ENCODE measurements at regions not wholly inside any gene's neighbourhood (a gene's known extent, or its start where the extent isn't known, plus 50 kb on each side); places are given as distances from the start of the nearest gene placed in this dataset.

DNA sequence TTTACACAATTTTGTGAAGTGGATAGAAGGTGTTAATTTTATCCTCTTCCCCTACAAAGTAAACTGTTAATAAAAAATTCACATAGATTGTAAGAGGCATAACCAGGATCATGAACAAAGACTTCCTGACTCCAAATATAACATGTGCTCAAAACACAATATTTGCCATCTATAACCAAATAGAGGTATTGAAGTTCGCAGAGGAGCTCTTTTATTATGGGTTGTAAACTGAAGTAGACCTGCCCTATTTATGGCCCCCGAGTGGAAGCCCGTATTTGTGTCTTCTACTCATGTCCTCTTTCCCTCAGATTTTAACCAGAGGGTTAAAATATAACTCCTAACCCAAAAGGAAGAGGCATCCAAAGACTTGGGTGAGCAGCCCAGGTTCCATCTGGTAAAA, 285.6 kb upstream of the COL8A1 start:
- Histone ChIP-seq H3K79me2 (ENCODE audit: insufficient read depth, low read length) (no peaks in the 10 kb centered on the region), H3F3A (ENCODE audit: low read depth) (no peaks in the 10 kb centered on the region), H3K9ac (ENCODE audit: low read depth, low read length, poor library complexity, severe bottlenecking) (no peak overlapping the region), H3K36me3 (ENCODE audit: insufficient read depth, low read length) (no peaks in the 10 kb centered on the region), H3K27me3 (ENCODE audit: insufficient read depth, low read length, poor library complexity, severe bottlenecking) (no peaks in the 10 kb centered on the region), H3K4me2 (ENCODE audit: low read depth, low read length, poor library complexity, severe bottlenecking) (no peak overlapping the region), H3K4me3 (ENCODE audit: low read length, poor library complexity, severe bottlenecking) (no peak overlapping the region), H3K9me3 (ENCODE audit: insufficient read depth, low read depth, low read length) (no peaks in the 10 kb centered on the region), H3K4me1 (ENCODE audit: insufficient read depth, low read length, poor library complexity, severe bottlenecking) (no peaks in the 10 kb centered on the region), H4K20me1 (ENCODE audit: insufficient read depth, low read length, poor library complexity, severe bottlenecking) (no peaks in the 10 kb centered on the region), H2AFZ (ENCODE audit: low read length) (no peak overlapping the region), H3K9me2 (replicated peaks; ENCODE audit: low read depth, low read length) (no peaks in the 10 kb centered on the region)
- TF ChIP-seq EZH2phosphoT487 (IDR thresholded peaks at IDR 0.05; ENCODE audit: borderline replicate concordance), result no peak
- TF ChIP-seq, protein P1, sequence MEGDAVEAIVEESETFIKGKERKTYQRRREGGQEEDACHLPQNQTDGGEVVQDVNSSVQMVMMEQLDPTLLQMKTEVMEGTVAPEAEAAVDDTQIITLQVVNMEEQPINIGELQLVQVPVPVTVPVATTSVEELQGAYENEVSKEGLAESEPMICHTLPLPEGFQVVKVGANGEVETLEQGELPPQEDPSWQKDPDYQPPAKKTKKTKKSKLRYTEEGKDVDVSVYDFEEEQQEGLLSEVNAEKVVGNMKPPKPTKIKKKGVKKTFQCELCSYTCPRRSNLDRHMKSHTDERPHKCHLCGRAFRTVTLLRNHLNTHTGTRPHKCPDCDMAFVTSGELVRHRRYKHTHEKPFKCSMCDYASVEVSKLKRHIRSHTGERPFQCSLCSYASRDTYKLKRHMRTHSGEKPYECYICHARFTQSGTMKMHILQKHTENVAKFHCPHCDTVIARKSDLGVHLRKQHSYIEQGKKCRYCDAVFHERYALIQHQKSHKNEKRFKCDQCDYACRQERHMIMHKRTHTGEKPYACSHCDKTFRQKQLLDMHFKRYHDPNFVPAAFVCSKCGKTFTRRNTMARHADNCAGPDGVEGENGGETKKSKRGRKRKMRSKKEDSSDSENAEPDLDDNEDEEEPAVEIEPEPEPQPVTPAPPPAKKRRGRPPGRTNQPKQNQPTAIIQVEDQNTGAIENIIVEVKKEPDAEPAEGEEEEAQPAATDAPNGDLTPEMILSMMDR (conservative IDR thresholded peaks at IDR 0.05; ENCODE audit: low read length), result no peak

DNA sequence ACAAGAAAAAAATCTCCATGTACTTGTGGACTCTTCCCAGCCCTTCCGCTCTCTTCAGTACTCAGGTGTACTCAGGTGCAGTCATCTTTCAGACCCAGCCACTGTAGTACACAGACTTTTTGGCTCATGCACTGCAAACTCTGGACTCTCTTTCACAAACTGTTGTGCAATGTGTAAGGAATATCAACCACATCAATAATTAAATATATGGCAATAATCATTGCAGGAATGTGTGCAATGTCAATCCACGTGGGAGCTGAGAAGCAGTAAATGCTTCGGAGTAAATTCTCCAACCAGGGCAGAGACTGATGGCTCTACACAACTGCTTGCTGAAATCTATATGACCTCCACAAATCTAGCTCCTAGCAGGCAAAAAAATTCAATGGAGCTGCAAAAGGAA, 287.3 kb upstream of the COL8A1 start:
- H3F3A ChIP-seq (ENCODE audit: low read depth), result no peaks in the 10 kb centered on the region
- H3K4me3 ChIP-seq (ENCODE audit: low read length, poor library complexity, severe bottlenecking), result no peak overlapping the region
- no peaks in the 10 kb centered on the region for H3K9me2 ChIP-seq (replicated peaks; ENCODE audit: low read depth, low read length)
- no peaks in the 10 kb centered on the region for H3K36me3 ChIP-seq (ENCODE audit: insufficient read depth, low read length)
- TF ChIP-seq, protein P1 (conservative IDR thresholded peaks at IDR 0.05; ENCODE audit: low read length), result no peak
- no peak for TF ChIP-seq EZH2phosphoT487 (IDR thresholded peaks at IDR 0.05; ENCODE audit: borderline replicate concordance)
- H3K79me2 ChIP-seq (ENCODE audit: insufficient read depth, low read length), result no peaks in the 10 kb centered on the region
- H2AFZ ChIP-seq (ENCODE audit: low read length), result no peak overlapping the region
- H4K20me1 ChIP-seq (ENCODE audit: insufficient read depth, low read length, poor library complexity, severe bottlenecking), result no peaks in the 10 kb centered on the region
- no peaks in the 10 kb centered on the region for H3K9me3 ChIP-seq (ENCODE audit: insufficient read depth, low read depth, low read length)
- no peak overlapping the region for H3K4me2 ChIP-seq (ENCODE audit: low read depth, low read length, poor library complexity, severe bottlenecking)
- no peaks in the 10 kb centered on the region for H3K27me3 ChIP-seq (ENCODE audit: insufficient read depth, low read length, poor library complexity, severe bottlenecking)
- H3K4me1 ChIP-seq (ENCODE audit: insufficient read depth, low read length, poor library complexity, severe bottlenecking), result no peaks in the 10 kb centered on the region
- no peak overlapping the region for H3K9ac ChIP-seq (ENCODE audit: low read depth, low read length, poor library complexity, severe bottlenecking)

DNA sequence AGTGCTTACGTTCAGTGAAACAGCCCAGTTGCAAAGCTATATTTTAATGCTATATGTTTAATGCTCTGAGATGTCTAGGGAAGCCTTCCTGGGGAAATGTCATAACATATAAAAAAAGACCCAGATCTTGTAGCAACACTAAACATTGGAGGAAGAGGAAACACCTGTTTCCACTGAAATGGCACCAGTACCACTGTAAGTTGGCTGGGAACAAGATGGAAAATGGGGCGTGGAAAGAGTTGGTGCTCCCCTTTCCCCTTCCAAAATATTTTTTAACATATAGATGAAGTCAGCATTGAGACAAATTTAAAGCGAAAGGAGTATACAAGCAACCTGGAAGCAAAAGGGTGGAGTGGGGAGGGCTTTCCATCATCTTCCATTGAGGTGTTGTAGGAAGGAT, 289.9 kb upstream of the COL8A1 start:
- no peak for TF ChIP-seq EZH2phosphoT487 (IDR thresholded peaks at IDR 0.05; ENCODE audit: borderline replicate concordance)
- TF ChIP-seq, protein P1 (conservative IDR thresholded peaks at IDR 0.05; ENCODE audit: low read length), result no peak
- Histone ChIP-seq H3K9ac (ENCODE audit: low read depth, low read length, poor library complexity, severe bottlenecking) (no peak overlapping the region), H3K4me1 (ENCODE audit: insufficient read depth, low read length, poor library complexity, severe bottlenecking) (no peaks in the 10 kb centered on the region), H3K9me2 (replicated peaks; ENCODE audit: low read depth, low read length) (no peaks in the 10 kb centered on the region), H3K4me2 (ENCODE audit: low read depth, low read length, poor library complexity, severe bottlenecking) (no peak overlapping the region), H3F3A (ENCODE audit: low read depth) (no peaks in the 10 kb centered on the region), H4K20me1 (ENCODE audit: insufficient read depth, low read length, poor library complexity, severe bottlenecking) (no peaks in the 10 kb centered on the region), H3K36me3 (ENCODE audit: insufficient read depth, low read length) (no peaks in the 10 kb centered on the region), H3K9me3 (ENCODE audit: insufficient read depth, low read depth, low read length) (no peaks in the 10 kb centered on the region), H2AFZ (ENCODE audit: low read length) (no peak overlapping the region), H3K79me2 (ENCODE audit: insufficient read depth, low read length) (no peaks in the 10 kb centered on the region), H3K4me3 (ENCODE audit: low read length, poor library complexity, severe bottlenecking) (no peak overlapping the region), H3K27me3 (ENCODE audit: insufficient read depth, low read length, poor library complexity, severe bottlenecking) (no peaks in the 10 kb centered on the region)
